CD4-positive, alpha-beta T cell (primary cell): ENCODE measurements at regions not wholly inside any gene's neighbourhood (a gene's known extent, or its start where the extent isn't known, plus 50 kb on each side); places are given as distances from the start of the nearest gene placed in this dataset.

ENCODE experiments used
- ATAC-seq: fragments of 200-7000 bp; cut with Tn5 transposase; one replicate; pipeline ENCODE4 v1.10.0; 2022; ENCODE audit warnings: mild to moderate bottlenecking; ENCODE audit not compliant: poor library complexity
- CTCF ChIA-PET: fragments of 350-600 bp; sonication (Branson Sonifier 250); formaldehyde crosslinking; loops from one replicate; lab custom pipeline; 2021; ENCODE audit warnings: antibody characterized with exemption, inconsistent platforms; lab: Charles Lee
- POLR2A ChIA-PET: fragments of 350-600 bp; sonication (Branson Sonifier 250); formaldehyde crosslinking; loops from one replicate; lab custom pipeline; 2021; ENCODE audit warnings: antibody characterized with exemption, inconsistent platforms; lab: Charles Lee
- DNase-seq, 14 experiments: peaks; one replicate each; pipeline ENCODE4 v3.0.0-alpha.2; 2013 to 2020; ENCODE audit warnings: mixed read lengths in 2 of 14
- H3K27ac ChIP-seq, 2 donors: one replicate each; pipeline versions ENCODE4 v1.5.1 to v1.7.0; 2013; ENCODE audit warnings: low read length in 2 of 2, low read depth in 1 of 2, mild to moderate bottlenecking in 1 of 2
- H3K27me3 ChIP-seq, 2 experiments: 1 replicate in 1 of 2; 2 replicates in 1 of 2; pipeline versions ENCODE4 v1.6.1 to v1.7.0; 2013; ENCODE audit warnings: low read length in 2 of 2, control low read depth in 1 of 2, mild to moderate bottlenecking in 1 of 2, moderate library complexity in 1 of 2; ENCODE audit not compliant: insufficient read depth in 2 of 2, control insufficient read depth in 1 of 2
- H3K36me3 ChIP-seq: one replicate; pipeline ENCODE4 v1.6.1; 2013; ENCODE audit warnings: low read length, control low read depth; ENCODE audit not compliant: insufficient read depth
- H3K4me1 ChIP-seq: one replicate; pipeline ENCODE4 v1.6.1; 2013; ENCODE audit warnings: low read length, control low read depth; ENCODE audit not compliant: insufficient read depth
- H3K4me3 ChIP-seq: one replicate; pipeline ENCODE4 v1.5.1; 2013; ENCODE audit warnings: mild to moderate bottlenecking, low read length, moderate library complexity
- H3K9me3 ChIP-seq, 2 experiments: 1 replicate in 1 of 2; 2 replicates in 1 of 2; pipeline versions ENCODE4 v1.6.1 to v1.7.0; 2013; ENCODE audit warnings: low read length in 2 of 2, mild to moderate bottlenecking in 2 of 2, control low read depth in 1 of 2, moderate library complexity in 1 of 2; ENCODE audit not compliant: control insufficient read depth in 1 of 2, insufficient read depth in 1 of 2
- H3K27ac Mint-ChIP-seq: one replicate; pipeline ENCODE4 v1.8.0; 2020; ENCODE audit warnings: mixed read lengths
- H3K27me3 Mint-ChIP-seq: one replicate; pipeline ENCODE4 v1.8.0; 2021; ENCODE audit warnings: mixed read lengths
- H3K36me3 Mint-ChIP-seq: one replicate; pipeline ENCODE4 v1.8.0; 2021; ENCODE audit warnings: low read depth, mixed read lengths
- H3K4me1 Mint-ChIP-seq: one replicate; pipeline ENCODE4 v1.8.0; 2021; ENCODE audit warnings: low read depth, mixed read lengths
- H3K4me3 Mint-ChIP-seq: one replicate; pipeline ENCODE4 v1.8.0; 2020; ENCODE audit warnings: mild to moderate bottlenecking, mixed read lengths
- H3K9me3 Mint-ChIP-seq: one replicate; pipeline ENCODE4 v1.8.0; 2020; ENCODE audit warnings: mixed read lengths
- intact Hi-C, 2 experiments: fragments of 100-400 bp; cut with DNase I in 1 of 2; cut with micrococcal nuclease in 1 of 2; formaldehyde crosslinking; loops; one replicate each; pipeline versions ENCODE4 v1.15.1 to v1.9.0; 2023 to 2025; cut with DNase I, micrococcal nuclease
- TF ChIP-seq, protein P1 (sequence below): fragments of 200-600 bp; IDR thresholded peaks from one replicate; pipeline ENCODE4 v1.8.0; 2022; ENCODE audit warnings: antibody characterized with exemption, mild to moderate bottlenecking

- Histone ChIP-seq H3K27ac (no peak overlapping the region), H3K36me3 (no peaks in the 10 kb centered on the region), H3K4me1 (no peaks in the 10 kb centered on the region), H3K27me3 (no peaks in the 10 kb centered on the region), H3K9me3 (peaks cover 0 to 3% of the 10 kb centered on the region in 2 experiments), H3K4me3 (no peak overlapping the region)
- TF ChIP-seq, protein P1, sequence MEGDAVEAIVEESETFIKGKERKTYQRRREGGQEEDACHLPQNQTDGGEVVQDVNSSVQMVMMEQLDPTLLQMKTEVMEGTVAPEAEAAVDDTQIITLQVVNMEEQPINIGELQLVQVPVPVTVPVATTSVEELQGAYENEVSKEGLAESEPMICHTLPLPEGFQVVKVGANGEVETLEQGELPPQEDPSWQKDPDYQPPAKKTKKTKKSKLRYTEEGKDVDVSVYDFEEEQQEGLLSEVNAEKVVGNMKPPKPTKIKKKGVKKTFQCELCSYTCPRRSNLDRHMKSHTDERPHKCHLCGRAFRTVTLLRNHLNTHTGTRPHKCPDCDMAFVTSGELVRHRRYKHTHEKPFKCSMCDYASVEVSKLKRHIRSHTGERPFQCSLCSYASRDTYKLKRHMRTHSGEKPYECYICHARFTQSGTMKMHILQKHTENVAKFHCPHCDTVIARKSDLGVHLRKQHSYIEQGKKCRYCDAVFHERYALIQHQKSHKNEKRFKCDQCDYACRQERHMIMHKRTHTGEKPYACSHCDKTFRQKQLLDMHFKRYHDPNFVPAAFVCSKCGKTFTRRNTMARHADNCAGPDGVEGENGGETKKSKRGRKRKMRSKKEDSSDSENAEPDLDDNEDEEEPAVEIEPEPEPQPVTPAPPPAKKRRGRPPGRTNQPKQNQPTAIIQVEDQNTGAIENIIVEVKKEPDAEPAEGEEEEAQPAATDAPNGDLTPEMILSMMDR: no peak
- DNase-seq: no peak
- no peak for ATAC-seq
- no peaks in the 10 kb centered on the region for H3K36me3 Mint-ChIP-seq
- H3K9me3 Mint-ChIP-seq: no peaks in the 10 kb centered on the region
- ChIA-PET CTCF (no interaction called here), POLR2A (no interaction called here)
- no peak overlapping the region for H3K4me3 Mint-ChIP-seq
- no peaks in the 10 kb centered on the region for H3K27me3 Mint-ChIP-seq
- H3K27ac Mint-ChIP-seq: no peak overlapping the region
- no peaks in the 10 kb centered on the region for H3K4me1 Mint-ChIP-seq
- intact Hi-C loops: no loop called here
These were observed 197.9 kb downstream of the CALCRL start for GRCh38 chr2:187250137-187250536.

DNA sequence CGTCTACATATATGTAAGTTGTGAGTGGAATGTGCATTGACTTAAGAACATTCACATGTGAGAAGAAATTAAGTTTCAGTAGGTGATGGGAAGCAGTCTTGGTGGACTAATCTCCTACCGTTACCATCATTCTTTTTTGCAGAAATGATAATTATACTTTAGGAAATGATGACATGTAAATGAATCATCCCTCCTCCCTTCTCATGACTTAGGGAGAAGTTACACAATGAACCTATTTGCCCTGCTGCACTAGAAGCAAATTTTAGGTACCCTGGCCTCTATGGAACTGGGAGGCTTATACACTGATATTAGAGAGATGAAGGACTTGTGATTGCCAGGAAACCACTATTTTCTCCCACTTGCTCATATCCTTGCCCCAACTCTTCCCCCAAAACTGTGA lies 214.2 kb downstream of the CALCRL start:
- ChIA-PET POLR2A (no interaction called here), CTCF (no interaction called here)
- no peaks in the 10 kb centered on the region for H3K27me3 ChIP-seq
- H3K27ac Mint-ChIP-seq: no peak overlapping the region
- intact Hi-C loops: no loop called here
- no peak overlapping the region for H3K27ac ChIP-seq
- ATAC-seq: no peak
- no peak overlapping the region for H3K4me3 ChIP-seq
- no peaks in the 10 kb centered on the region for H3K36me3 ChIP-seq
- TF ChIP-seq, protein P1: no peak
- no peaks in the 10 kb centered on the region for H3K36me3 Mint-ChIP-seq
- no peaks in the 10 kb centered on the region for H3K27me3 Mint-ChIP-seq
- no peaks in the 10 kb centered on the region for H3K4me1 Mint-ChIP-seq
- no peaks in the 10 kb centered on the region for H3K4me1 ChIP-seq
- no peak for DNase-seq
- no peaks in the 10 kb centered on the region for H3K9me3 Mint-ChIP-seq
- peaks cover 3 to 4% of the 10 kb centered on the region in 2 experiments for H3K9me3 ChIP-seq
- H3K4me3 Mint-ChIP-seq: no peak overlapping the region

- Histone ChIP-seq H3K4me1 (no peaks in the 10 kb centered on the region), H3K9me3 (peaks cover 3 to 4% of the 10 kb centered on the region in 2 experiments), H3K36me3 (no peaks in the 10 kb centered on the region), H3K27ac (no peak overlapping the region), H3K27me3 (no peaks in the 10 kb centered on the region), H3K4me3 (no peak overlapping the region)
- no peak overlapping the region for H3K4me3 Mint-ChIP-seq
- ChIA-PET CTCF (no interaction called here), POLR2A (no interaction called here)
- intact Hi-C loops: no loop called here
- no peaks in the 10 kb centered on the region for H3K27me3 Mint-ChIP-seq
- H3K27ac Mint-ChIP-seq: no peak overlapping the region
- no peaks in the 10 kb centered on the region for H3K36me3 Mint-ChIP-seq
- no peak for ATAC-seq
- DNase-seq: no peak
- H3K4me1 Mint-ChIP-seq: no peaks in the 10 kb centered on the region
- no peaks in the 10 kb centered on the region for H3K9me3 Mint-ChIP-seq
- TF ChIP-seq, protein P1: no peak
These were observed 215.3 kb downstream of the CALCRL start for GRCh38 chr2:187232749-187233148.
